Astrocyte of the hippocampus (primary cell): ENCODE measurements at regions not wholly inside any gene's neighbourhood (a gene's known extent, or its start where the extent isn't known, plus 50 kb on each side); places are given as distances from the start of the nearest gene placed in this dataset.

Source experiments
- DNase-seq: peaks from one replicate; pipeline ENCODE4 v3.0.0; 2011; ENCODE audit warnings: low read depth, low spot score

- DNase-seq = no peak
Observed at GRCh38 chr19:28846094-28846812, 366.7 kb downstream of the UQCRFS1 start.

- no peak for DNase-seq
Observed at GRCh38 chr19:28843761-28844492, 369.0 kb downstream of the UQCRFS1 start.

- no peak for DNase-seq
Observed at GRCh38 chr19:28841531-28841930, 371.4 kb downstream of the UQCRFS1 start.

GRCh38 chr19:28840891-28841290, 372.1 kb downstream of the UQCRFS1 start:
- DNase-seq = no peak

- no peak for DNase-seq
Observed at GRCh38 chr19:28839455-28839854, 373.5 kb downstream of the UQCRFS1 start.

- no peak for DNase-seq
Observed at GRCh38 chr19:28838909-28839308, 374.0 kb downstream of the UQCRFS1 start.

- DNase-seq = no peak
Observed at GRCh38 chr19:28836421-28836820, 376.5 kb downstream of the UQCRFS1 start.

GRCh38 chr19:28834996-28835395, 378.0 kb downstream of the UQCRFS1 start:
- DNase-seq = no peak

- DNase-seq = no peak
Observed at GRCh38 chr19:28831462-28831861, 381.5 kb downstream of the UQCRFS1 start.

- no peak for DNase-seq
Observed at GRCh38 chr19:28829762-28830161, 383.2 kb downstream of the UQCRFS1 start.

GRCh38 chr19:28829359-28829758, 383.6 kb downstream of the UQCRFS1 start:
- DNase-seq = no peak

GRCh38 chr19:28828276-28828870, 384.6 kb downstream of the UQCRFS1 start:
- DNase-seq = no peak

GRCh38 chr19:28827382-28827781, 385.6 kb downstream of the UQCRFS1 start:
- DNase-seq = no peak

GRCh38 chr19:28823338-28823961, 389.5 kb downstream of the UQCRFS1 start:
- DNase-seq = no peak

GRCh38 chr19:28820289-28820688, 392.7 kb downstream of the UQCRFS1 start:
- DNase-seq = no peak

- no peak for DNase-seq
Observed at GRCh38 chr19:28815257-28815656, 397.7 kb downstream of the UQCRFS1 start.

GRCh38 chr19:28794301-28794700, 418.6 kb downstream of the UQCRFS1 start:
- DNase-seq = no peak

GRCh38 chr19:28793391-28794168, 419.4 kb downstream of the UQCRFS1 start:
- peak; percentile 0 for DNase-seq

GRCh38 chr19:28785971-28786370, 427.0 kb downstream of the UQCRFS1 start:
- no peak for DNase-seq

GRCh38 chr19:28764066-28764465, 448.9 kb downstream of the UQCRFS1 start:
- no peak for DNase-seq

GRCh38 chr19:28746478-28746877, 466.5 kb downstream of the UQCRFS1 start:
- DNase-seq = no peak

GRCh38 chr19:28744943-28745342, 468.0 kb downstream of the UQCRFS1 start:
- DNase-seq = no peak
